H1 (cell line): ENCODE measurements at regions not wholly inside any gene's neighbourhood (a gene's known extent, or its start where the extent isn't known, plus 50 kb on each side); places are given as distances from the start of the nearest gene placed in this dataset.

Source experiments
- CTCF ChIA-PET: fragments of 300-600 bp; sonication (Branson Sonifier 250); formaldehyde crosslinking; loops from one replicate; lab custom pipeline; 2021; ENCODE audit not compliant: partially characterized antibody; lab: Charles Lee
- POLR2A ChIA-PET: fragments of 300-600 bp; sonication (Branson Sonifier 250); formaldehyde crosslinking; loops from one replicate; lab custom pipeline; 2021; ENCODE audit warnings: inconsistent platforms; ENCODE audit not compliant: partially characterized antibody; lab: Charles Lee
- DNase-seq, 2 experiments: peaks; one replicate each; pipeline versions ENCODE4 v3.0.0 to v3.0.0-alpha.2; 2010 to 2022; ENCODE audit warnings: low spot score in 2 of 2, low read depth in 1 of 2, mixed read lengths in 1 of 2
- FAIRE-seq: peaks from 2 replicates; lab custom pipeline; 2011; peaks lifted over from hg19 to GRCh38; lab: Jason Lieb, UNC
- H2AFZ ChIP-seq: 2 replicates; pipeline ENCODE4 v1.8.1; 2012; ENCODE audit warnings: low read length, inconsistent platforms
- H2AK5ac ChIP-seq: 2 replicates; pipeline ENCODE4 v1.6.1; 2013; ENCODE audit warnings: low read depth, low read length
- H2BK120ac ChIP-seq: replicated peaks from 2 replicates; pipeline ENCODE3; 2013; ENCODE audit warnings: low read depth, low read length, inconsistent platforms
- H2BK12ac ChIP-seq: 2 replicates; pipeline ENCODE4 v1.6.1; 2013; ENCODE audit warnings: low read depth, low read length
- H2BK15ac ChIP-seq: 2 replicates; pipeline ENCODE4 v1.6.1; 2013; ENCODE audit warnings: low read length
- H2BK20ac ChIP-seq: 2 replicates; pipeline ENCODE4 v1.6.1; 2013; ENCODE audit warnings: low read length
- H2BK5ac ChIP-seq: 2 replicates; pipeline ENCODE4 v1.6.1; 2013; ENCODE audit warnings: low read depth, low read length
- H3K14ac ChIP-seq: 2 replicates; pipeline ENCODE4 v1.6.1; 2013; ENCODE audit warnings: inconsistent platforms; ENCODE audit not compliant: insufficient read length
- H3K18ac ChIP-seq: 2 replicates; pipeline ENCODE4 v1.6.1; 2013; ENCODE audit warnings: low read length; ENCODE audit errors: extremely low read depth
- H3K23ac ChIP-seq: 2 replicates; pipeline ENCODE4 v1.6.1; 2013; ENCODE audit warnings: inconsistent platforms; ENCODE audit not compliant: insufficient read length
- H3K23me2 ChIP-seq: 2 replicates; pipeline ENCODE4 v1.6.1; 2013; ENCODE audit warnings: low read depth, low read length
- H3K27ac ChIP-seq: 2 replicates; pipeline ENCODE4 v1.6.1; 2011; ENCODE audit warnings: low read depth, low read length, inconsistent platforms
- H3K27me3 ChIP-seq, 4 experiments: replicated peaks in 1 of 4; 1 replicate in 1 of 4; 2 replicates in 3 of 4; pipeline versions ENCODE4 v1.6.1 to v1.8.1; 2011 to 2013; ENCODE audit warnings: low read length in 3 of 4, mild to moderate bottlenecking in 3 of 4, inconsistent platforms in 2 of 4, mixed read lengths in 2 of 4, moderate library complexity in 1 of 4; ENCODE audit not compliant: control insufficient read depth in 3 of 4, insufficient read depth in 3 of 4; ENCODE audit errors: extremely low read depth in 1 of 4
- H3K36me3 ChIP-seq, 4 experiments: 2 replicates each; pipeline versions ENCODE4 v1.6.1 to v1.8.1; 2011 to 2013; ENCODE audit warnings: mild to moderate bottlenecking in 4 of 4, low read length in 3 of 4, moderate library complexity in 2 of 4, control low read depth in 1 of 4, inconsistent platforms in 1 of 4; ENCODE audit not compliant: insufficient read depth in 4 of 4, control insufficient read depth in 2 of 4
- H3K4ac ChIP-seq: replicated peaks from 2 replicates; pipeline ENCODE3; 2013; ENCODE audit warnings: low read length, low read depth, mixed read lengths, inconsistent platforms; ENCODE audit not compliant: insufficient read length
- H3K4me1 ChIP-seq, 4 experiments: replicated peaks in 1 of 4; 1 replicate in 1 of 4; 2 replicates in 3 of 4; pipeline versions ENCODE4 v1.6.1 to v1.8.1; 2011 to 2013; ENCODE audit warnings: low read length in 3 of 4, inconsistent platforms in 2 of 4, mixed read lengths in 1 of 4; ENCODE audit not compliant: insufficient read depth in 4 of 4, control insufficient read depth in 3 of 4
- H3K4me2 ChIP-seq, 2 experiments: 2 replicates each; pipeline versions ENCODE4 v1.6.1 to v1.8.1; 2011 to 2013; ENCODE audit warnings: low read depth in 2 of 2, low read length in 2 of 2, control low read depth in 1 of 2, inconsistent platforms in 1 of 2, mild to moderate bottlenecking in 1 of 2; ENCODE audit not compliant: insufficient read depth in 1 of 2
- H3K4me3 ChIP-seq, 4 experiments: fragments of 200-600, 300-600 bp in 1 of 4; sonication (generic), shearing (Covaris generic), sonication (Bioruptor Twin) in 1 of 4; 2 replicates each; pipeline versions ENCODE4 v1.5.1 to v1.8.1; 2011 to 2016; ENCODE audit warnings: low read length in 4 of 4, low read depth in 3 of 4, control low read depth in 2 of 4, inconsistent platforms in 2 of 4, mild to moderate bottlenecking in 2 of 4, mixed read lengths in 1 of 4, moderate library complexity in 1 of 4; ENCODE audit not compliant: insufficient read depth in 2 of 4; ENCODE audit errors: extremely low read depth in 1 of 4
- H3K56ac ChIP-seq: replicated peaks from 2 replicates; pipeline ENCODE3; 2013; ENCODE audit warnings: low read depth, mild to moderate bottlenecking, mixed read lengths, low read length, inconsistent platforms; ENCODE audit not compliant: insufficient read length
- H3K79me1 ChIP-seq: 2 replicates; pipeline ENCODE4 v1.6.1; 2013; ENCODE audit warnings: low read depth, low read length, control low read depth
- H3K79me2 ChIP-seq, 2 experiments: 2 replicates each; pipeline versions ENCODE4 v1.6.1 to v1.8.1; 2012 to 2013; ENCODE audit warnings: low read length in 2 of 2, mild to moderate bottlenecking in 2 of 2, inconsistent platforms in 1 of 2; ENCODE audit not compliant: insufficient read depth in 2 of 2, control insufficient read depth in 1 of 2
- H3K9ac ChIP-seq, 4 experiments: replicated peaks in 1 of 4; 1 replicate in 1 of 4; 2 replicates in 3 of 4; pipeline versions ENCODE4 v1.6.1 to v1.8.1; 2011 to 2013; ENCODE audit warnings: low read depth in 3 of 4, low read length in 3 of 4, control low read depth in 2 of 4, mild to moderate bottlenecking in 2 of 4, moderate library complexity in 2 of 4, inconsistent platforms in 1 of 4; ENCODE audit errors: extremely low read depth in 1 of 4
- H3K9me3 ChIP-seq, 2 experiments: 2 replicates each; pipeline versions ENCODE4 v1.6.1 to v1.8.1; 2012 to 2013; ENCODE audit warnings: mild to moderate bottlenecking in 2 of 2, moderate library complexity in 2 of 2, control low read depth in 1 of 2, inconsistent platforms in 1 of 2, low read depth in 1 of 2, low read length in 1 of 2, mixed read lengths in 1 of 2; ENCODE audit not compliant: insufficient read depth in 2 of 2
- H4K20me1 ChIP-seq, 2 experiments: replicated peaks in 1 of 2; 2 replicates each; pipeline versions ENCODE3 to v1.8.1; 2011 to 2013; ENCODE audit warnings: inconsistent platforms in 2 of 2, low read length in 2 of 2, mild to moderate bottlenecking in 1 of 2; ENCODE audit not compliant: insufficient read depth in 2 of 2, control insufficient read depth in 1 of 2
- H4K5ac ChIP-seq: 2 replicates; pipeline ENCODE4 v1.6.1; 2013; ENCODE audit warnings: low read length, low read depth, mixed read lengths, inconsistent platforms; ENCODE audit not compliant: insufficient read length
- H4K8ac ChIP-seq: 2 replicates; pipeline ENCODE4 v1.8.0; 2013; ENCODE audit warnings: mild to moderate bottlenecking, moderate library complexity, low read length, inconsistent platforms; ENCODE audit not compliant: insufficient read depth; ENCODE audit errors: extremely low read depth
- H4K91ac ChIP-seq: replicated peaks from 2 replicates; pipeline ENCODE3; 2013; ENCODE audit warnings: low read length, mixed read lengths, inconsistent platforms; ENCODE audit not compliant: insufficient read length
- JUND ChIP-seq: IDR thresholded peaks from 2 replicates; pipeline ENCODE4 v1.6.1; 2011; ENCODE audit warnings: mild to moderate bottlenecking, improper control_type of control experiment, low read length

GRCh38 chr14:84785996-84786395 lies 743.9 kb upstream of the FLRT2 start:
- H2AFZ ChIP-seq = no peak overlapping the region
- no peaks in the 10 kb centered on the region for H3K9me3 ChIP-seq
- H2BK15ac ChIP-seq = no peak overlapping the region
- H3K4ac ChIP-seq = no peak overlapping the region
- CTCF ChIA-PET = interaction anchor here (0.7 kb wide), 1 partner anchor 343 kb away, joined by 3 read pairs; no protein-coding TSS in a partner anchor
- no peaks in the 10 kb centered on the region for H3K79me2 ChIP-seq
- H3K27ac ChIP-seq = no peak overlapping the region
- no peak overlapping the region for H4K5ac ChIP-seq
- no peak overlapping the region for H3K18ac ChIP-seq
- no peak overlapping the region for H3K14ac ChIP-seq
- POLR2A ChIA-PET = no interaction called here
- no peaks in the 10 kb centered on the region for H3K4me1 ChIP-seq
- H3K36me3 ChIP-seq = no peaks in the 10 kb centered on the region
- no peak overlapping the region for H2BK120ac ChIP-seq
- H3K4me3 ChIP-seq = no peak overlapping the region
- H4K20me1 ChIP-seq = no peaks in the 10 kb centered on the region
- no peak overlapping the region for H3K23ac ChIP-seq
- H2BK5ac ChIP-seq = no peak overlapping the region
- H4K8ac ChIP-seq = no peak overlapping the region
- no peak overlapping the region for H2AK5ac ChIP-seq
- H3K27me3 ChIP-seq = no peaks in the 10 kb centered on the region
- H3K9ac ChIP-seq = no peak overlapping the region
- TF ChIP-seq JUND = no peak
- H2BK20ac ChIP-seq = no peak overlapping the region
- no peaks in the 10 kb centered on the region for H3K23me2 ChIP-seq
- H2BK12ac ChIP-seq = no peak overlapping the region
- no peak overlapping the region for H3K56ac ChIP-seq
- no peaks in the 10 kb centered on the region for H3K79me1 ChIP-seq
- no peak overlapping the region for H3K4me2 ChIP-seq
- no peak overlapping the region for H4K91ac ChIP-seq
- DNase-seq = no peak
- no peak for FAIRE-seq
